Breast epithelium (tissue), 3 donors: ENCODE measurements at regions not wholly inside any gene's neighbourhood (a gene's known extent, or its start where the extent isn't known, plus 50 kb on each side); places are given as distances from the start of the nearest gene placed in this dataset.

ENCODE experiments used
- POLR2A ChIP-seq: fragments of 450-650 bp; IDR thresholded peaks from one replicate; pipeline ENCODE4 v1.6.1; 2016; ENCODE audit warnings: antibody characterized with exemption, mild to moderate bottlenecking, moderate library complexity
- TF ChIP-seq, protein P1 (sequence below), 3 donors: fragments of 450-650 bp; IDR thresholded peaks; one replicate each; pipeline ENCODE4 v1.5.1; 2016 to 2017; ENCODE audit warnings: antibody characterized with exemption in 3 of 3, mild to moderate bottlenecking in 3 of 3, moderate library complexity in 3 of 3

DNA sequence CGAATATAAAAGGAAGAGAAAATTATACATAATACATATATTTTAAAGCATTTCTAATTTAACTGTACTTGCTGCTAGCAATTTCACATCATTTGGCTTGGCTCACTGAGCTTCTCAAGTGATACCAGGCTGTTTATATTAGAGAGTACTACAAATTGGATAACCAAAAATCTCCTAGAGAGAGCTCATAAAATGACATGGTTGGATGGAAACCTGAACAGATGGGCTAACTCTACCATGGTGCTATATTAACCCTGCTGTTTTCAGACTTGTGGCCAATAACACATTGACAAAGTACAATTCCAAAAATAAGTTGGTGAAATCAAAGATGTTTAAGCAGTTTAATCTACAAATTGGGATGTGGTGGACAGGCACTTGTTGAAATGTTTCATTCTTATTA, 364.4 kb upstream of the GCFC2 start:
- TF ChIP-seq, protein P1, sequence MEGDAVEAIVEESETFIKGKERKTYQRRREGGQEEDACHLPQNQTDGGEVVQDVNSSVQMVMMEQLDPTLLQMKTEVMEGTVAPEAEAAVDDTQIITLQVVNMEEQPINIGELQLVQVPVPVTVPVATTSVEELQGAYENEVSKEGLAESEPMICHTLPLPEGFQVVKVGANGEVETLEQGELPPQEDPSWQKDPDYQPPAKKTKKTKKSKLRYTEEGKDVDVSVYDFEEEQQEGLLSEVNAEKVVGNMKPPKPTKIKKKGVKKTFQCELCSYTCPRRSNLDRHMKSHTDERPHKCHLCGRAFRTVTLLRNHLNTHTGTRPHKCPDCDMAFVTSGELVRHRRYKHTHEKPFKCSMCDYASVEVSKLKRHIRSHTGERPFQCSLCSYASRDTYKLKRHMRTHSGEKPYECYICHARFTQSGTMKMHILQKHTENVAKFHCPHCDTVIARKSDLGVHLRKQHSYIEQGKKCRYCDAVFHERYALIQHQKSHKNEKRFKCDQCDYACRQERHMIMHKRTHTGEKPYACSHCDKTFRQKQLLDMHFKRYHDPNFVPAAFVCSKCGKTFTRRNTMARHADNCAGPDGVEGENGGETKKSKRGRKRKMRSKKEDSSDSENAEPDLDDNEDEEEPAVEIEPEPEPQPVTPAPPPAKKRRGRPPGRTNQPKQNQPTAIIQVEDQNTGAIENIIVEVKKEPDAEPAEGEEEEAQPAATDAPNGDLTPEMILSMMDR (IDR thresholded peaks at IDR 0.05): no peak
- no peak for TF ChIP-seq POLR2A
